ENCODE measurements at regions not wholly inside any gene's neighbourhood (a gene's known extent, or its start where the extent isn't known, plus 50 kb on each side); places are given as distances from the start of the nearest gene placed in this dataset.

DNA sequence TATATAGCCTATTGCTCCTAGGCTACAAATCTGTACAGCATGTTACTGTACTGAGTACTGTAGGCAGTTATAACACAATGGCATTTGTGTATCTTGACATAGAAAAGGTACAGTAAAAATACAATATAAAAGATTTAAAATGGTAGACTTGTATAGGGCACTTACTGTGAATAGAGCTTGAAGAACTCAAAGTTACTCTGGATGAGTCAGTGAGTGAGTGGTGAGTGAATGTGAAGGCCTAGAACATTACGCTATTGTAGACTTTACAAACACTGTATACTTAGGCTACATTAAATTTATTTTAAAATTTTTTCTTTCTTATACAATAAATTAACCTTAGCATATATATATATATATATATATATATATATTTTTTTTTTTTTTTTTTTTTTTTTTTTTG is 140.0 kb upstream of the UBE2E1 start:
- DNase-seq: no peak

DNA sequence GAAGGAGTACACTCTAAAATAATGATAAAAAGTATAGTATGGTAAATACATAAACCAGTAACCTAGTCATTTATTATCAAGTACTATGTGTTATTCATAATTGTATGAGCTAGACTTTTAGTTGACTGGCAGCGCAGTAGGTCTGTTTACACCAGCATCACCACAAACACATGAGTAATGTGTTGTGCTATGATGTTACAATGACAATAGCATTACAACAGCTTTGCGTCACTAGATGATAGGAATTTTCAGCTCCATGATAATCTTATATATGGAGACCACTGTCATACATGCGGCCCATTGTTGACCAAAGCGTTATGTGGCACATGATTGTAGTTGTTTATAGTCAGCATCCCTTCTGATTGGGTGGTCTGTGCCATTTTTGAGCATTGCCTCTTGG is 138.9 kb upstream of the UBE2E1 start:
- no peak for DNase-seq

DNA sequence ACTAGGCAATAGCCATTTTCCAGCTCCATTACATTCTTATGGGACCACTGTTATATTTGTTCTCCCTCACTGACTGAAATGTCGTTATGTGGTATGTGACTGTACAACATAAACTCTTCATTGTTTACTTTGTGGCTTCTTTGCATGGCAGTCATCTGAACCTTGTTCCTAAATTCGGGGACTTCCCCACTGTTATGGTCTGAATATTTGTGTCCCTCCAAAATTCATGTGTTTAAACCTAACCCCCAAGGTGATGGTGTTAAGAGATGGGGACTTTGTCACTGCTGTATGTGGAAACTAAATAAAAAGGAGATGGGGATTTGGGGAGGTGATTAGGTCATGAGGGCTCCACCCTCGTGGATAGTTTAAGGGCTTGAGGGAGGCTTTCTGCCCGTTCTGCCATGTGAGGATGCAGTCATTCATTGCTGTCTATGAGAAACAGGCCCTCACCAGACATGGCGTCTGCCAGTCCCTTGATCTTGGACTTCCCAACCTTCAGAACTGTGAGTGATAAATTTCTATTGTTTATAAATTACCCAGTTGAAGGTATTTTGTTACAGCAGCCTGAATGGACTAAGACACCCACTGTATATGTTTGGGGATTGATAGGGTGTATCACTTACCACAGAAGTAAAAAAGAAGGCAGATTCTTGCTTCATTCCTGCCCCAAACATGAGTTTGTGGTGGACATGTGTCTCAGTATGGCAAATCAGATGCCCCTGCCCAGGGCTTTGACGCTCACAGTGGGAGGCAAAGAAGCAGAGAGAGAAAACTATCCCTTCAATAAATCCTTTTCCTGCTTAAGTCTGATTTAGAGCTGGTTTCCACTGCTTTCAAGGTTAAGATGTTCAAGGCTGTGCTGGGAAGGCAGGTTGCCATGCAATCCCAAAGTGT is 138.0 kb upstream of the UBE2E1 start:
- no peak for DNase-seq

DNA sequence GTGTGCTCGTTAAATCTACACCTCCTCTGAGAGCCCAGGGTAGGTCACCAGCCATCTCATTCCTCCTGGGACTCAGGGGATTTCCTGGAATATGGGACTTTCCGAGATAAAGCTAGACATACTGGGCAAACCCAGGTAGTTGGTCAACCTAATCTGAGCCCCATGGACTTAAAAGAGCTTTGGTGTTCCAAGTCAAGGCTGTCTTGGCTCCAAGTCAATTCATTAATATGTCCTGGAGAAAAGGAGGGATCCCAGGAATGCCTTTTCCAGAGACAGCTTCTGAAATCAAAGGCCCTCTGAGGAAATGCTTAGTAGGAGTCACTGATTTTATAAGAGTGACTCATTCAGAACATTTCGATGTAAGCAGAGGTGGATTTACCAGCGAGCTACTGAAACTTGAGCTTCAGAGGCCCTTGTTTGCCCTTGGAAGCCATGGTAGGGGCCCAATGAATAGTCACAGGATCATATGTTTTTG is 137.3 kb upstream of the UBE2E1 start:
- no peak for DNase-seq

DNA sequence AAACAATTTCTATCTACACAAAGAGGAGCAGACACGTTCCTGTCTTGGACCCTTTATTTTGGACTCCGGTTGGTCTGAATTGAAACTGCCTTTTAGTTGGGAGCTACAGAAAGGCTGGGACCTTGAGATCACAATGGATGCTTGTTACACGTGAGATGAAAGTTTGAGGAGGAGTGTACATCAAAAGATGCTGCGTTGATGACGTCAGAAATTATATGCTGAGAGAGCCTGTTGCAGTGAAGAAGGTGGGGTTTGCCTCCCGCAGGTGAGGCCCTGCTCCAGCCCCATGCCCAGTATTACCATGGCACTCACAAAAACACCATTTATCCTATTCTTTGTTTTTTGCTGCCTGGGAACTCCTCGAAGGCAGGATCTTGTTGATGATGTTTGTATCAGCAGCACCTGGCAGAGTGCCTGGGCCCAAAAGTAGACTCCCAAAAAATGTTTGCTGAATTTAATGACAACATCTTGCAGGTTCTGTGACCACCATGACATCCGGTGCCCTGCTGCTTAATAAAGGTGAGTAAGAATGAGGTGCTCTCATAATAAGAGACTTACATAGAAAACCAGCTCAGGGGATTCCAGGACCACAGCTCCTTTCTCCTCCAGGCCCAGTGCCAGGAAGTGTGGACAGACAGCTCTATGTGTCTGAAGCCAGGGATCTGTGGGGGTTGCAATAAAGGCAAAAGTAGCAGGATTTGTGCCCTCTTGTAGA is 136.1 kb upstream of the UBE2E1 start:
- no peak for DNase-seq

DNA sequence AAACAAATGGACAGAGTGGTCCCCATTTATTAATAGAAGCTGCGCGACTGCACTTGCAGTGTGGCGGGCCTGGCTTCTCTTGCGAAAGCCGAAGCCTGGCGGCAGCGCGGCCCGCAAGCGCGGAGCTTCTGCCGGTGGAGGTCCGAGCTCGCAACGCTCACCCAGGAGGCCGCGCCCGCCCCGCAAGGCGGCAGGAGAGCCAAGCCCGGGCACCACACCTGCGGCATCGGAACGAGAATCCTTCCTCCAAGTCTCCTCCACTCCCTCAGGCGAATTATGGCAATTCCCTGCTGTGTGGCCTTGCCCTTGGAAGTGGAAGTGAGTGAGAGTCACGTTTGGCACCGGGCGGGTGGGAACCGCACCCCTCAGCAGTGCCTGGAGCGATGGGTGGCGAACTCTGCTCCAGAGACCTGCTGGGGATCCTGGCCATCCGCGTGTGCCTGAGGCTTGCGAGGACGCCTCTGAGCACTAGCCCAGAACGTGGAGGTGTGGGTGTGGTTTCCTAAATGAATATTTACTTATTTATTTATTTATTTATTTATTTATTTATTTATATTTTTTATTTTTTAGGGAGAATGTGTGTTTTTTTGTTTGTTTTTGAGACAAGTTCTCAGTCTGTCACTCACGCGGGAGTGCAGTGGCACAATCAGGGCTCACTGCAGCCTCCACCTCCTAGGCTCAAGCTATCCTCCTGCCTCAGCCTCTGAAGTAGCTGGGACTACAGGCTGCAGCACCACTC is 133.7 kb upstream of the UBE2E1 start:
- DNase-seq: no peak

DNA sequence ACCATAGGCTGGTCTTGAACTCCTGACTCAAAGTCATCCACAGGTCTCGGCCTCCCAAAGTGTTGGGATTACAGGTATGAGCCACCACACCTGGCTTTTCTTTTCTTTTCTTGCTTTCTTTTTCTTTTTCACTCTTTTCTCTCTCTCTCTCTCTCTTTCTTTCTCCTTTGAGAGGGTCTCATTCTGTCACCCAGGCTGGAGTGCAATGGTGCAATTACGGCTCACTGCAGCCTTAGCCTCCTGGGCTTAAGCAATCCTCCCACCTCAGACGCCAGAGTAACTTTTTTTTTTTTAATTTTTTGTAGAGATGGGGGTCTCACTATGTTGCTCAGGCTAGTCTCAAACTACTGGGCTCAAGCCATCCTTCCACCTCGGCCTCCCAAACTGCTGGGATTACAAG is 133.1 kb upstream of the UBE2E1 start:
- no peak for DNase-seq

DNA sequence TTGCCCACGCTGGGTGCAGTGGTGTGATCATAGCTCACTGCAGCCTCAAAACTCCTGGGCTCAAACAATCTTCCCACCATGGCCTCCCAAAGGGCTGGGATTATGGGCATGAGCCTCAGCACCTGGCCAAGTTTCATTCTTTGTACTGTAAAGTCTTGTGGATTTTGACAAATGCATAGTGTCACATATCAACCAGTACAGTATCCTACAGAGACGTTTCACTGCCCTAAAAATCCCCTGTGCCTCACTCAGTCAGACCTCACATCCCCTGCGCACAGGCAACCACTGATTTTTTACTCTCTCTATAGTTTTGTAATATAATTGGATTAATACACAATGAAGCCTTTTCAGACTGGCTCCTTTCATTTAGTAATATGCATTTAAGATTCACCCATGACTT is 130.7 kb upstream of the UBE2E1 start:
- no peak for DNase-seq

DNA sequence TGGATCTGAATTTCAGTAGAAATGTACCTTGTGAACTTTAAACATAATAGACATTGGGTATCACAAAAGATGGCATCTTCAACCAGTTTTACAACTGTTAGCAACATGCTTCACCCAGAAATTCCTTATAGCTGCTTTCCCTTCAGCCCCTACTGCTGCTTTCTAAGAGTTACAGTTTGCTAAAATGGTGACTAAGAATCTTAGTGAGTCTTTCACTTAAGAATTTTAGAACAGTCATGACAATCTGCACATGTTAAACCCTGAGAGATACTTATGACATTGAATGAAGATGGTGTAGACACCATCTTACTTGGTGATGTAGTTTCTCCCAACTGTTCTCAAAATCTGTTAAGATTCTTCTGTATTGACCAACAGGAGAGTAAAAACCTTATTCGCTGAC is 129.7 kb upstream of the UBE2E1 start:
- no peak for DNase-seq

DNA sequence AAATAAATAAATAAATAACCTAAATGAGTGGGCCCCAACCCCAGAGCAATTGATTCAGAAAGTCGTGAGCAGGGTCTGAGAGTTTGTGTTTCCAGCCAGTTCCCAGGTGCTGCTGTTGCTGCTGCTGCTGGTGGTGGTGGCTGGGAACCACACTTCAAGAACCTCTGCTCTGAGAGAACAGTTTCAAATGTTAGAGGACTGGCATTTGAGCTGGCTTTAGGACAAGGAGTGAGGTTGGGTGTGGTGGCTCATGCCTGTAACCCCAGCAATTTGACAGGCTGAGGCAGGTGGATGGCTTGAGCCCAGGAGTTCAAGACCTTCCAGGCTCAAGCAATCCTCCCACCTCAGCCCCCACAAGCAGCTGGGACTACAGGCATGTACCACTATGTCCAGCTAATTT is 123.1 kb upstream of the UBE2E1 start:
- no peak for DNase-seq

DNA sequence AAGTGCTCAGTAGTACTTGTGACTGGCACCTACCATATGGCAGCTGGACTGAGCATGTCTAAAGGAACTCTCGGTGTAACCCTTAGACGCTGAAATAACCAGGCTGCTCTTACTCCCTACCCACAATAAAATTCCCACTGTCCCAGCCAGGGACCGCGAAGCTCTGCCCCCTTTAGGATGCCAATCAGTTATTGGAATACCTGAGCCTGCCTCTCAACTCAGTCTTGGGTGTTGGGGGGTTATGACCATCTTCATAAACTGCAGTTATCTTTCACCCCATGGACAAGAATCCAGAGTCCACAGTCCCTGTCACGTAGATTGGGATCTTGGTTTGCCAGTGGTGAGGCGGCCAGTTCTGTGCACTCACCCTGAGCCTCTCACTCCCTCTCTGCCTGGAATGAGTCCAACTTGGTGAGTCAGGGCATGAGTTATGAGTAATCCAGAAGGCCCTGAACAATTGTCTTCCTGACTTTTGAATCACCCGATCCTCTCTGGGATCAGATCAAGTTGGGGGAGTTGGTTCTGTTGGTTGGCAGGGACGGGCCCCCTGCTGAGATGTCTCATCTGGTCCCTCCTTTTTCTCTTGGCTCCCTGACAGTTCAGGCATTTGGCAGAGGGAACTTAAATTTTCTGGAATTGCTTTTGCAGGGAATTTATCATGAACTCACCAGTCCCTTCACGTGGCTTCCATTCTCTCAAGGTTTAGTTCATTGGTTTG is 120.1 kb upstream of the UBE2E1 start:
- peak; percentile 70 for DNase-seq

DNA sequence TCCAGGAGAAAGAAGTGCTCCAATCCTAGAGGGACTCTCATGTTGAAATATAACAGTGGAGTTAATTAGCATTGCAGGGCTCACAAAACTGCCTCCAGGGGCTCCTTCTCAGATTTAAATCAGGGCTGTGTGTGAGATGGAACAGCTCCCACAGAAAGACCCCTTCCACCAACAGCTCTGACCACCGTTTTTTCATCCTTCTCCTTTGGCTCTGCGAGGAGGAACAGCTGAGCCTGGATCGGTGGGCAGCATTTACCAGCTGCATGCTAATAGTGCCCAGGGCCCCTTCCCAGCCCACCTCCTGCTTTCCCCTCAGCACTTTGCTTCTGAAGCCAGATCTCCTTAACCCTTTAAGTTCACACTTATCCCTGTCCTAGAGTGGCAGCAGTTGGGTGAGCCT is 119.2 kb upstream of the UBE2E1 start:
- no peak for DNase-seq

DNA sequence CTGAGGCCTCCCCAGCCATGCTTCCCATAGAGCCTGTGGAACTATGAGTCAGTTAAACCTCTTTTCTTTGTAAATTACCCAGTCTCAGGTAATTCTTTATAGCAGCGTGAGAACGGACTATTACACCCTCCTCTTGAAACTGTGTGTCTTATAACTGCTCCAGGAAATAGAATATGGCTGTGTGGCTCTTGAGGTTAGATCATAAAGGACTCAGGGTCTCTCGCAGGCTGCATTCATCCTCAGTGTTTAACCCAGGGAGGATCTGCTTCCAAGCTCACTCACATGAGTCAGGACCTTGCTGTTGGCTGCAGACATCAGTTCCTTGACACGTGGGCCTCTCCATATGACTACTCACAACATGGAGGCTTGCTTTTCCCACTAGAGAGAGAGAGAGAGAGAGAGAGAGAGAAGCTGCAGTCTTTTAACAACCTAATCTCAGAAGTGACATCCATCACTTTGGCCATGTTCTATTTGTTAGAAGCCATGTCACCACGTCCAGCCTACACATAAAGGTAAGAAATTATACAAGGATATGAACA is 114.3 kb upstream of the UBE2E1 start:
- DNase-seq: no peak

DNA sequence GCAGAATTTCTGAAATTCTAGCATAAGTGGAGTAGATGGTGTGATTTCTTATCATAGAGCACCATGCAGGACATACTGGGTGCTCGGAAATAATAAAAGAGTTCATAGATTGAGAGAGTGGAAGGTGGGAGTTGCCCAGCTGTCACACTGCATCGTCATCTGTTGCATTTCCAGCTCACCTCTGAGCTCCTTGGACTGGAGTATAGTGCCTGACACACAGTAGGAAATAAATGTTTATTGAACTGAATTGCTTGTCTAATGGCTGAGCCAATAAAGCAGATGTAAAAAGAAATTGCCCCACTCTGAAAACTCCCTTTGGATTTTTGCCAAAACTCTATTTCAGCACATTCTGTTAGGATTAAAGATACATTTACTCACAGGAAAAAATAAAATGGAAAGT is 108.9 kb upstream of the UBE2E1 start:
- no peak for DNase-seq

DNA sequence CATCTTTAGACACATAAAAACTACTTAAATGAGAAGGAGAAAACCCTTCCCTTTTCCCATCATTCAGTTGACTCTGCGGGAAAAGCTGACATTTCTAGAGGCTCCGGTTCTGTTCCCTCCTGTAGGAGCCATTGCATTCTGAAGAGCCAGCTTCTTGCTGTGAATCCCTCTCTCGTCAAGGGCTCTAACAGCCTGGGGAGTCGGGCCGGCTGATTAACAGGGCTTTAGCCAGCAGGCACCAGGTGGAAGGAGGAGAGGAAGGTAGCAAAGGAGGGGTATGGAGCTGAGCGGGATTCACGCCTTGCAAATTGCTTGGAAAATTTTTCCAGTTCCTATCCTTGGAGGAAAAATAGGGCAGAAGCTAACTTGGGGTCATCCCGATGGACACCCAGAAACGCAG is 108.3 kb upstream of the UBE2E1 start:
- DNase-seq: no peak

DNA sequence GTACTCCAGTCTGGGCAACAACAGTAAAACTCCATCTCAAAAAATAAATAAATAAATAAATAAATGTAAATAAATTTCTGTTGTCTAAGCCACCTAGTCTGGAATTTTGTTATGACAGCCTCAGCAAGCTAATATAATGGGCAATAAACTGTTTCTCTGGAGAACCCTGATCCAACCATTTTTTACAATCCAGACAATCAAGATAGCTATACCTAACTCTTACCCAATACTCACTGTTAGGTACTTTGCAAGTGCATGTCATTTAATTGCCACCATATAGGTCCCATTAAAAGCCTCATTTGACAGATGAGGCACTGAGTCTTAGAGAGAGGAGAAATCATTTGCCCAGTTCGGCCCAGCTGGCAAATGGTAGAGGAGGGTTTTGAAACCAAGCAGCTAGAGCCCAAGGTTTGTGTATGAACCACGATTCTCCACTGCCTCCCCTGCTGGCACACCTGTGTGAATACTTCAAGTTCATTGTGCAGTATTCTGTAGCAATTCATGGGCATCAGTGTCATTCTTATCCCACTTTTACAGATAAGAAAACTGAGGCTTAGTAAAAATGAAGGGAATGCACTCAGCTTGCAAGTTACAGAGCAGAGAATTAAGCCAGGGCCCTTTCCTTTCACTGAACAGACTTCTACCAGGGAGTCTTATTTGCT is 107.0 kb upstream of the UBE2E1 start:
- DNase-seq: no peak

DNA sequence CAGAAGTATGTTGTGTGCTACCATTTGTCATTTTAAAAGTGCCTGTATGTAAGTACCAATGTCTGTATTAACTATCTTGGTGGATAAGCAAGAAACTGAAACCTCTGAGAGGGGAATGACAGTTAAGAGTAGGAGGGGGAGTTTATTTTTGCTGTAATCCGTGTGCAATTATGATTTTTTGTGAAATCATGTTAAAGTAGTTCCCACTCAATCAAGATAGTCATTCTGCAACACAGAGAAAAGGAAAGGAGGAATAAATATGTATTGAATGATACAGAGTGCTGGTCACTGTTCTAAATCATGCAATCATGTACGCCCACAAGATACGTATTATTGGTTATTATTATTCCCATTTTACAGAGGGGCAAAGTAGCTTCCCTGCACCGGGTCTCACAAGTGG is 105.1 kb upstream of the UBE2E1 start:
- DNase-seq: no peak

DNA sequence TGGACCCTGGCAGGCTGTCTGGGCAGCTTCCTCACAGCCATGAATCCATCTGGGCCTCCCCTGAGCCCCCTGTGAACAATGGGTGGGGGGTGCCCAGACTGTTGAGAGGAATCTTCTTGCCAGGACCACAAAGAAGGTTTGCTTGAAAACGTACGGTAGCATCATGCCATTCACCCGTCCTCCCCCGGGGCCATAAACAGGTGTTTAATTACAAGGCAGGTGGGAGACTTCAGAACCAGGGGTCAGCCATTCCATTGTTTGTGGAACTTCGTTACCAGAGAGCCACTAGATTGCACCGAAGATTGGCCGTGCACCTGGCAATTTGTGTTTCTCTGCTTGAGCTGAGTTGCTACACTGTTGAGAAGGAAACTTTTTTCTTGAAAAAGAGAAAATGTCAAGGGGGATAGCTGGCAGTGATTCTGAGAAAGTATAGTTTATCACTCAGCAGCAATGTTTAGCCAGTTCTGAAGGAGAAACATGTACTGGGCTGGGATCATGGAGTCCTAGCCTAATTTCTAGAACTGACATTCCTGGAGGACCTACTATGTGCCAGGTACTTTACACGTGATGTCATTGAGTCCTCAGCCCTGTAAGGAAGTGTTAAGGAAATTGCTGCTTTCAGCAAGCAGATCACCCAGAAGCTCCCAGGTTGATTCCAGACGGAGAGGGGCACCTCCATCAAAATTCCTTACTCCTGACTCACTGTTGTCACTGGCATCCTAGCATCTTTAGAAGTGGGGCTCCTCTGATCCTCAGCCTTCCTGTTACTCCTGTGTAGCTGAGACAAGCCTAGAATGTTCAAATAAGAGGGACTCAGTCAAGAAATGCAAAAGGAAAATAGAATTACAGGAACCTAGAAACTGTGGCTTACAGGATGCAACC is 103.8 kb upstream of the UBE2E1 start:
- no peak for DNase-seq

DNA sequence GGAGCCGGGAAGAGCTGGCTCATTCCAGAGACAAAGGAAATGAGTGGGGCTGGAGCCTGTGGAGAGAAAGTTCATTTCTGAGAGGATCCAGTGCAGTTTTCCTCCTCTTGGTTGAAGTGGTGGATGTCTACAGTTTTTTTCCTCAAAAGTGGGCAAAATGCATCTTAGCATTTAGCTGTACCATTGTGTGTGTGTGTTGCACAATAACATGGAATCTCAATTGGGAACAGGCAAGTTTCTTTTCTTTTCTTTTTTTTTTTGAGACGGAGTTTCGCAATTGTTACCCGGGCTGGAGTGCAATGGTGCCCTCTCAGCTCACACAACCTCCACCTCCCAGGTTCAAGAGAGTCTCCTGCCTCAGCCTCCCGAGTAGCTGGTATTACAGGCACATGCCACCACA is 101.5 kb upstream of the UBE2E1 start:
- DNase-seq: no peak

DNA sequence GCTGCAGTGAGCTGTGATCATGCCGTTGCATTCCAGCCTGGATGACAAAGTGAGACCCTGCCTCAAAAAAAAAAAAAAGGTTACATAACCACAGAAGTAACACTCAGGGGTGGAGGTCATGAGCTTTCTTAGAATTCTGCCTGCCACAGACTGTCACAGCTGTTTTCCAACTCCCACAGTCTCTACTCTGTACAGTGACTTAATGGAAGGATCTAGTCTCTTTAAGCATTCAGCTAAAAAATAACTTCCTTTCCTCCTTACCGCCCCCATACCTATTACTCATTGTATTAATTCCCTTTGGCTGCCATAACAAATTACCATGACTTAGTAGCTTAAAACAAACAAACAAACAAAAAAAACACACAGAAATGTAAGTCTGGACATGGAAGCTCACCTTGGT is 99.6 kb upstream of the UBE2E1 start:
- DNase-seq: no peak

DNA sequence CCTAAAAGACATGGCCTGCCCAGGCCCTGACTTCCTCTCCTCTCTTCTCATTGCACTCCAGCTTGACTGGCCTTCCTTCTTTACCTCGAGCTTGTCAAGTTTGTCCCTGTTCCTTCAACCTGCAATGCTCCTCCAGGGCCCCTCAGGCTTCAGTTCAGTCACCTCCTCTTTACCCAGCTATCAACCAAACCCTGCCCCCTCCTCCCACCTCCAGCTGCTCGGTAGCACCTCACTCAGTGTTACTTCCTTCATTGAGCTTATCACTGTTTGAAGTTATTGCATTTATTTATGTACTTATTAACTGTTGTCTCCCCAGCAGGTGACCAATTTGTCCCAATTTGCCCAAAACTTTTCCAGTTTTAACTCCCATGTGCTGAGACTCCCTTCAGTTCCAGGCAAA is 95.8 kb upstream of the UBE2E1 start:
- no peak for DNase-seq

Data from MV-4-11 (cell line).